Liver (tissue), 7 donors: ENCODE measurements at regions not wholly inside any gene's neighbourhood (a gene's known extent, or its start where the extent isn't known, plus 50 kb on each side); places are given as distances from the start of the nearest gene placed in this dataset.

Source experiments
- DNase-seq: peaks from one replicate; pipeline ENCODE4 v3.0.0-alpha.2; 2017; ENCODE audit warnings: low spot score
- H3K27ac ChIP-seq, 2 donors: one replicate each; pipeline ENCODE4 v1.7.0; 2013; ENCODE audit warnings: inconsistent platforms in 2 of 2, low read length in 2 of 2, control low read depth in 1 of 2, low read depth in 1 of 2, mild to moderate bottlenecking in 1 of 2
- H3K27me3 ChIP-seq, 4 donors: one replicate each; pipeline versions ENCODE4 v1.6.1 to v1.7.0; 2013; ENCODE audit warnings: low read length in 3 of 4, inconsistent platforms in 1 of 4, mild to moderate bottlenecking in 1 of 4, moderate library complexity in 1 of 4; ENCODE audit not compliant: control insufficient read depth in 4 of 4, insufficient read depth in 4 of 4
- H3K36me3 ChIP-seq, 4 donors: one replicate each; pipeline versions ENCODE4 v1.6.1 to v1.7.0; 2013; ENCODE audit warnings: low read length in 3 of 4, mild to moderate bottlenecking in 3 of 4, low read depth in 1 of 4, moderate library complexity in 1 of 4; ENCODE audit not compliant: control insufficient read depth in 4 of 4, insufficient read depth in 3 of 4
- H3K4me1 ChIP-seq, 4 donors: one replicate each; pipeline versions ENCODE4 v1.6.1 to v1.7.0; 2013; ENCODE audit warnings: low read length in 3 of 4, mild to moderate bottlenecking in 3 of 4, moderate library complexity in 1 of 4; ENCODE audit not compliant: control insufficient read depth in 4 of 4, insufficient read depth in 4 of 4
- H3K4me3 ChIP-seq, 3 donors: one replicate each; pipeline versions ENCODE4 v1.6.1 to v1.7.0; 2013; ENCODE audit warnings: low read length in 3 of 3, control low read depth in 1 of 3, low read depth in 1 of 3, mild to moderate bottlenecking in 1 of 3
- H3K9ac ChIP-seq, 2 donors: one replicate each; pipeline ENCODE4 v1.7.0; 2013; ENCODE audit warnings: low read length in 2 of 2, mild to moderate bottlenecking in 2 of 2, moderate library complexity in 2 of 2, control low read depth in 1 of 2, low read depth in 1 of 2
- H3K9me3 ChIP-seq, 4 donors: one replicate each; pipeline versions ENCODE4 v1.6.1 to v1.7.0; 2013; ENCODE audit warnings: low read length in 3 of 4; ENCODE audit not compliant: control insufficient read depth in 4 of 4
- ATF3 ChIP-seq: IDR thresholded peaks from 2 replicates; pipeline ENCODE4 v1.6.1; 2016; ENCODE audit warnings: antibody characterized with exemption
- EGR1 ChIP-seq, 2 donors: IDR thresholded peaks; 2 replicates each; pipeline ENCODE4 v1.6.1; 2016 to 2018; ENCODE audit warnings: antibody characterized with exemption in 2 of 2, low read depth in 2 of 2
- FOXA2 ChIP-seq: IDR thresholded peaks from 2 replicates; pipeline ENCODE4 v1.6.1; 2016; ENCODE audit warnings: antibody characterized with exemption
- GABPA ChIP-seq, 2 donors: IDR thresholded peaks in 1 of 2; conservative IDR thresholded peaks in 1 of 2; 2 replicates each; pipeline ENCODE4 v1.6.1; 2016; ENCODE audit warnings: antibody characterized with exemption in 2 of 2, mild to moderate bottlenecking in 1 of 2, moderate library complexity in 1 of 2
- HNF4A ChIP-seq, 2 donors: conservative IDR thresholded peaks; 2 replicates each; pipeline ENCODE4 v1.6.1; 2016; ENCODE audit warnings: antibody characterized with exemption in 2 of 2, mild to moderate bottlenecking in 2 of 2
- HNF4G ChIP-seq: IDR thresholded peaks from 2 replicates; pipeline ENCODE4 v1.6.1; 2016; ENCODE audit warnings: antibody characterized with exemption
- JUND ChIP-seq, 2 donors: IDR thresholded peaks; 2 replicates each; pipeline ENCODE4 v1.6.1; 2016; ENCODE audit warnings: antibody characterized with exemption in 2 of 2
- MAX ChIP-seq: IDR thresholded peaks from 2 replicates; pipeline ENCODE4 v1.6.1; 2016; ENCODE audit warnings: antibody characterized with exemption
- NR2F2 ChIP-seq: IDR thresholded peaks from 2 replicates; pipeline ENCODE4 v1.6.1; 2016; ENCODE audit warnings: antibody characterized with exemption
- REST ChIP-seq: IDR thresholded peaks from 2 replicates; pipeline ENCODE4 v1.6.1; 2016; ENCODE audit warnings: antibody characterized with exemption, mild to moderate bottlenecking
- RXRA ChIP-seq, 2 donors: IDR thresholded peaks; 2 replicates each; pipeline ENCODE4 v1.6.1; 2017 to 2018; ENCODE audit warnings: antibody characterized with exemption in 2 of 2, mild to moderate bottlenecking in 1 of 2
- YY1 ChIP-seq: IDR thresholded peaks from 2 replicates; pipeline ENCODE4 v1.6.1; 2016; ENCODE audit warnings: antibody characterized with exemption, mild to moderate bottlenecking
- ZBTB33 ChIP-seq: IDR thresholded peaks from 2 replicates; pipeline ENCODE4 v1.6.1; 2016; ENCODE audit warnings: antibody characterized with exemption
- WGBS: extraction: QIAGEN DNeasy Blood & Tissue Kit; methylation state at CpG from one replicate; pipeline ENCODE4 v1.1.7; 2013; 5-methylcytosine and 5-hydroxymethylcytosine counted together
- donor health status: healthy.
- donor health status: healthy.
- donor health status: healthy.
- donor health status: healthy.

- H3K4me1 ChIP-seq: no peaks in the 10 kb centered on the region
- no peak overlapping the region for H3K9ac ChIP-seq
- H3K36me3 ChIP-seq: no peaks in the 10 kb centered on the region
- no peak for DNase-seq
- H3K27me3 ChIP-seq: no peaks in the 10 kb centered on the region
- peaks cover 0 to 4% (median 0%) of the 10 kb centered on the region in 4 donors for H3K9me3 ChIP-seq
- TF ChIP-seq ZBTB33: no peak
- TF ChIP-seq REST: no peak
- TF ChIP-seq HNF4G: no peak
- no peak for TF ChIP-seq YY1
- H3K27ac ChIP-seq: no peak overlapping the region
- WGBS: 80% methylated on average over 1 of the region's 1 CpG
- H3K4me3 ChIP-seq: no peak overlapping the region
Measured at GRCh38 chr13:84405286-84405685, 523.0 kb upstream of the SLITRK1 start.

GRCh38 chr13:84400706-84401105 is 518.4 kb upstream of the SLITRK1 start:
- 51% methylated on average over 2 of the region's 2 CpGs for WGBS
- DNase-seq: no peak
- Histone ChIP-seq H3K9ac (no peak overlapping the region), H3K27ac (no peak overlapping the region), H3K9me3 (peaks cover 0 to 4% (median 2%) of the 10 kb centered on the region in 4 donors), H3K4me3 (no peak overlapping the region), H3K27me3 (no peaks in the 10 kb centered on the region), H3K4me1 (no peaks in the 10 kb centered on the region), H3K36me3 (no peaks in the 10 kb centered on the region)
- TF ChIP-seq GABPA (IDR thresholded peaks at IDR 0.05 in 1 of 2, conservative IDR thresholded peaks at IDR 0.05 in 1 of 2): no peak
- TF ChIP-seq FOXA2: no peak
- TF ChIP-seq HNF4A (conservative IDR thresholded peaks at IDR 0.05): no peak
- TF ChIP-seq MAX: no peak
- no peak for TF ChIP-seq ATF3
- no peak for TF ChIP-seq JUND (IDR thresholded peaks at IDR 0.05)
- no peak for TF ChIP-seq ZBTB33
- no peak for TF ChIP-seq RXRA (IDR thresholded peaks at IDR 0.05)
- no peak for TF ChIP-seq EGR1 (IDR thresholded peaks at IDR 0.05; ENCODE audit: low read depth in 2 of 2)
- no peak for TF ChIP-seq NR2F2
- TF ChIP-seq HNF4G: no peak
- no peak for TF ChIP-seq YY1
